H1 (cell line): ENCODE measurements at regions not wholly inside any gene's neighbourhood (a gene's known extent, or its start where the extent isn't known, plus 50 kb on each side); places are given as distances from the start of the nearest gene placed in this dataset.

ENCODE experiments used
- CTCF ChIA-PET: fragments of 300-600 bp; sonication (Branson Sonifier 250); formaldehyde crosslinking; loops from one replicate; lab custom pipeline; 2021; ENCODE audit not compliant: partially characterized antibody; lab: Charles Lee
- POLR2A ChIA-PET: fragments of 300-600 bp; sonication (Branson Sonifier 250); formaldehyde crosslinking; loops from one replicate; lab custom pipeline; 2021; ENCODE audit warnings: inconsistent platforms; ENCODE audit not compliant: partially characterized antibody; lab: Charles Lee
- DNase-seq, 2 experiments: peaks; one replicate each; pipeline versions ENCODE4 v3.0.0 to v3.0.0-alpha.2; 2010 to 2022; ENCODE audit warnings: low spot score in 2 of 2, low read depth in 1 of 2, mixed read lengths in 1 of 2
- FAIRE-seq: peaks from 2 replicates; lab custom pipeline; 2011; peaks lifted over from hg19 to GRCh38; lab: Jason Lieb, UNC
- H2AFZ ChIP-seq: 2 replicates; pipeline ENCODE4 v1.8.1; 2012; ENCODE audit warnings: low read length, inconsistent platforms
- H2AK5ac ChIP-seq: 2 replicates; pipeline ENCODE4 v1.6.1; 2013; ENCODE audit warnings: low read depth, low read length
- H2BK120ac ChIP-seq: replicated peaks from 2 replicates; pipeline ENCODE3; 2013; ENCODE audit warnings: low read depth, low read length, inconsistent platforms
- H2BK12ac ChIP-seq: 2 replicates; pipeline ENCODE4 v1.6.1; 2013; ENCODE audit warnings: low read depth, low read length
- H2BK15ac ChIP-seq: 2 replicates; pipeline ENCODE4 v1.6.1; 2013; ENCODE audit warnings: low read length
- H2BK20ac ChIP-seq: 2 replicates; pipeline ENCODE4 v1.6.1; 2013; ENCODE audit warnings: low read length
- H2BK5ac ChIP-seq: 2 replicates; pipeline ENCODE4 v1.6.1; 2013; ENCODE audit warnings: low read depth, low read length
- H3K14ac ChIP-seq: 2 replicates; pipeline ENCODE4 v1.6.1; 2013; ENCODE audit warnings: inconsistent platforms; ENCODE audit not compliant: insufficient read length
- H3K18ac ChIP-seq: 2 replicates; pipeline ENCODE4 v1.6.1; 2013; ENCODE audit warnings: low read length; ENCODE audit errors: extremely low read depth
- H3K23ac ChIP-seq: 2 replicates; pipeline ENCODE4 v1.6.1; 2013; ENCODE audit warnings: inconsistent platforms; ENCODE audit not compliant: insufficient read length
- H3K23me2 ChIP-seq: 2 replicates; pipeline ENCODE4 v1.6.1; 2013; ENCODE audit warnings: low read depth, low read length
- H3K27ac ChIP-seq: 2 replicates; pipeline ENCODE4 v1.6.1; 2011; ENCODE audit warnings: low read depth, low read length, inconsistent platforms
- H3K27me3 ChIP-seq, 4 experiments: replicated peaks in 1 of 4; 1 replicate in 1 of 4; 2 replicates in 3 of 4; pipeline versions ENCODE4 v1.6.1 to v1.8.1; 2011 to 2013; ENCODE audit warnings: low read length in 3 of 4, mild to moderate bottlenecking in 3 of 4, inconsistent platforms in 2 of 4, mixed read lengths in 2 of 4, moderate library complexity in 1 of 4; ENCODE audit not compliant: control insufficient read depth in 3 of 4, insufficient read depth in 3 of 4; ENCODE audit errors: extremely low read depth in 1 of 4
- H3K36me3 ChIP-seq, 4 experiments: 2 replicates each; pipeline versions ENCODE4 v1.6.1 to v1.8.1; 2011 to 2013; ENCODE audit warnings: mild to moderate bottlenecking in 4 of 4, low read length in 3 of 4, moderate library complexity in 2 of 4, control low read depth in 1 of 4, inconsistent platforms in 1 of 4; ENCODE audit not compliant: insufficient read depth in 4 of 4, control insufficient read depth in 2 of 4
- H3K4ac ChIP-seq: replicated peaks from 2 replicates; pipeline ENCODE3; 2013; ENCODE audit warnings: low read length, low read depth, mixed read lengths, inconsistent platforms; ENCODE audit not compliant: insufficient read length
- H3K4me1 ChIP-seq, 4 experiments: replicated peaks in 1 of 4; 1 replicate in 1 of 4; 2 replicates in 3 of 4; pipeline versions ENCODE4 v1.6.1 to v1.8.1; 2011 to 2013; ENCODE audit warnings: low read length in 3 of 4, inconsistent platforms in 2 of 4, mixed read lengths in 1 of 4; ENCODE audit not compliant: insufficient read depth in 4 of 4, control insufficient read depth in 3 of 4
- H3K4me2 ChIP-seq, 2 experiments: 2 replicates each; pipeline versions ENCODE4 v1.6.1 to v1.8.1; 2011 to 2013; ENCODE audit warnings: low read depth in 2 of 2, low read length in 2 of 2, control low read depth in 1 of 2, inconsistent platforms in 1 of 2, mild to moderate bottlenecking in 1 of 2; ENCODE audit not compliant: insufficient read depth in 1 of 2
- H3K4me3 ChIP-seq, 4 experiments: fragments of 200-600, 300-600 bp in 1 of 4; sonication (generic), shearing (Covaris generic), sonication (Bioruptor Twin) in 1 of 4; 2 replicates each; pipeline versions ENCODE4 v1.5.1 to v1.8.1; 2011 to 2016; ENCODE audit warnings: low read length in 4 of 4, low read depth in 3 of 4, control low read depth in 2 of 4, inconsistent platforms in 2 of 4, mild to moderate bottlenecking in 2 of 4, mixed read lengths in 1 of 4, moderate library complexity in 1 of 4; ENCODE audit not compliant: insufficient read depth in 2 of 4; ENCODE audit errors: extremely low read depth in 1 of 4
- H3K56ac ChIP-seq: replicated peaks from 2 replicates; pipeline ENCODE3; 2013; ENCODE audit warnings: low read depth, mild to moderate bottlenecking, mixed read lengths, low read length, inconsistent platforms; ENCODE audit not compliant: insufficient read length
- H3K79me1 ChIP-seq: 2 replicates; pipeline ENCODE4 v1.6.1; 2013; ENCODE audit warnings: low read depth, low read length, control low read depth
- H3K79me2 ChIP-seq, 2 experiments: 2 replicates each; pipeline versions ENCODE4 v1.6.1 to v1.8.1; 2012 to 2013; ENCODE audit warnings: low read length in 2 of 2, mild to moderate bottlenecking in 2 of 2, inconsistent platforms in 1 of 2; ENCODE audit not compliant: insufficient read depth in 2 of 2, control insufficient read depth in 1 of 2
- H3K9ac ChIP-seq, 4 experiments: replicated peaks in 1 of 4; 1 replicate in 1 of 4; 2 replicates in 3 of 4; pipeline versions ENCODE4 v1.6.1 to v1.8.1; 2011 to 2013; ENCODE audit warnings: low read depth in 3 of 4, low read length in 3 of 4, control low read depth in 2 of 4, mild to moderate bottlenecking in 2 of 4, moderate library complexity in 2 of 4, inconsistent platforms in 1 of 4; ENCODE audit errors: extremely low read depth in 1 of 4
- H3K9me3 ChIP-seq, 2 experiments: 2 replicates each; pipeline versions ENCODE4 v1.6.1 to v1.8.1; 2012 to 2013; ENCODE audit warnings: mild to moderate bottlenecking in 2 of 2, moderate library complexity in 2 of 2, control low read depth in 1 of 2, inconsistent platforms in 1 of 2, low read depth in 1 of 2, low read length in 1 of 2, mixed read lengths in 1 of 2; ENCODE audit not compliant: insufficient read depth in 2 of 2
- H4K20me1 ChIP-seq, 2 experiments: replicated peaks in 1 of 2; 2 replicates each; pipeline versions ENCODE3 to v1.8.1; 2011 to 2013; ENCODE audit warnings: inconsistent platforms in 2 of 2, low read length in 2 of 2, mild to moderate bottlenecking in 1 of 2; ENCODE audit not compliant: insufficient read depth in 2 of 2, control insufficient read depth in 1 of 2
- H4K5ac ChIP-seq: 2 replicates; pipeline ENCODE4 v1.6.1; 2013; ENCODE audit warnings: low read length, low read depth, mixed read lengths, inconsistent platforms; ENCODE audit not compliant: insufficient read length
- H4K8ac ChIP-seq: 2 replicates; pipeline ENCODE4 v1.8.0; 2013; ENCODE audit warnings: mild to moderate bottlenecking, moderate library complexity, low read length, inconsistent platforms; ENCODE audit not compliant: insufficient read depth; ENCODE audit errors: extremely low read depth
- H4K91ac ChIP-seq: replicated peaks from 2 replicates; pipeline ENCODE3; 2013; ENCODE audit warnings: low read length, mixed read lengths, inconsistent platforms; ENCODE audit not compliant: insufficient read length
- BACH1 ChIP-seq: IDR thresholded peaks from 2 replicates; pipeline ENCODE4 v1.6.1; 2012; ENCODE audit warnings: low read length, improper control_type of control experiment
- BCL11A ChIP-seq, 2 experiments: IDR thresholded peaks; one replicate each; pipeline ENCODE4 v1.6.1; 2011; ENCODE audit warnings: low read depth in 2 of 2, low read length in 2 of 2, mild to moderate bottlenecking in 2 of 2
- BRCA1 ChIP-seq: IDR thresholded peaks from 2 replicates; pipeline ENCODE4 v1.6.1; 2012; ENCODE audit warnings: low read depth, low read length, improper control_type of control experiment
- CBX5 ChIP-seq: fragments of 300-800, 300-1000 bp; sonication (generic); IDR thresholded peaks from 2 replicates; pipeline ENCODE4 v1.7.1; 2016; ENCODE audit warnings: antibody characterized with exemption, low read length, low read depth
- CREB1 ChIP-seq: IDR thresholded peaks from 2 replicates; pipeline ENCODE4 v1.6.1; 2012; ENCODE audit warnings: inconsistent platforms
- JUND ChIP-seq: IDR thresholded peaks from 2 replicates; pipeline ENCODE4 v1.6.1; 2011; ENCODE audit warnings: mild to moderate bottlenecking, improper control_type of control experiment, low read length
- MAFK ChIP-seq: IDR thresholded peaks from 2 replicates; pipeline ENCODE4 v1.6.1; 2012; ENCODE audit warnings: low read depth, mild to moderate bottlenecking, improper control_type of control experiment, low read length
- POLR2A ChIP-seq, 2 experiments: IDR thresholded peaks; 1 replicate in 1 of 2; 2 replicates in 1 of 2; pipeline ENCODE4 v1.6.1; 2011; ENCODE audit warnings: low read depth in 2 of 2, low read length in 2 of 2, mild to moderate bottlenecking in 2 of 2; ENCODE audit errors: control extremely low read depth in 1 of 2
- RNF2 ChIP-seq: fragments of 200-900, 300-1000 bp; sonication (generic); IDR thresholded peaks from 2 replicates; pipeline ENCODE4 v1.7.1; 2016; ENCODE audit warnings: borderline replicate concordance, low read depth, mild to moderate bottlenecking, antibody characterized with exemption, low read length; ENCODE audit not compliant: poor library complexity, severe bottlenecking; ENCODE audit errors: missing control alignments
- RXRA ChIP-seq: IDR thresholded peaks from 2 replicates; pipeline ENCODE4 v1.6.1; 2011; ENCODE audit warnings: low read depth, mild to moderate bottlenecking, low read length, moderate library complexity; ENCODE audit not compliant: insufficient read depth
- SRF ChIP-seq: IDR thresholded peaks from 2 replicates; pipeline ENCODE4 v1.6.1; 2011; ENCODE audit warnings: mild to moderate bottlenecking, low read depth, low read length, moderate library complexity
- TCF12 ChIP-seq: IDR thresholded peaks from 2 replicates; pipeline ENCODE4 v1.6.1; 2011; ENCODE audit warnings: low read depth, mild to moderate bottlenecking, low read length
- WGBS, 2 experiments: shearing (Covaris generic) in 1 of 2; methylation state at CpG; one replicate each; pipeline versions ENCODE4 v1.1.6 to v1.1.7; 2013 to 2015; ENCODE audit warnings: low lambda C conversion rate in 2 of 2, mixed read lengths in 2 of 2, inconsistent platforms in 1 of 2, low coverage in 1 of 2, missing lambda C conversion rate in 1 of 2; ENCODE audit not compliant: insufficient replicate concordance in 2 of 2, insufficient coverage in 1 of 2, insufficient read length in 1 of 2; ENCODE audit errors: extremely low coverage in 1 of 2, missing lambda C conversion rate in 1 of 2; 5-methylcytosine and 5-hydroxymethylcytosine counted together
- TF ChIP-seq, protein P1 (sequence below): IDR thresholded peaks from 2 replicates; pipeline ENCODE4 v1.6.1; 2012; ENCODE audit warnings: inconsistent platforms
- TF ChIP-seq, protein P2 (sequence below): IDR thresholded peaks from 2 replicates; pipeline ENCODE4 v1.6.1; 2012; ENCODE audit warnings: low read length, inconsistent platforms

GRCh38 chr2:66753660-66754059, 318.7 kb downstream of the MEIS1 start:
- WGBS, 2 experiments = 90% methylated on average over 3 of the region's 3 CpGs; no CpG with 5 or more reads in 1 of the 2 experiments
- Histone ChIP-seq H3K79me1 (no peaks in the 10 kb centered on the region), H3K27me3 (no peaks in the 10 kb centered on the region), H2BK12ac (no peak overlapping the region), H3K23ac (no peak overlapping the region), H2BK20ac (no peak overlapping the region), H3K36me3 (no peaks in the 10 kb centered on the region), H2AK5ac (no peak overlapping the region), H3K18ac (no peak overlapping the region), H3K9me3 (no peaks in the 10 kb centered on the region), H3K4ac (no peak overlapping the region), H3K14ac (no peak overlapping the region), H2AFZ (no peak overlapping the region), H3K4me1 (peaks cover 0 to 6% (median 2%) of the 10 kb centered on the region in 4 experiments; a peak in 3 of 7 replicates)
- CTCF ChIA-PET = interaction anchor here (0.7 kb wide), 1 partner anchor 1668 kb away, joined by 3 read pairs; no protein-coding TSS in a partner anchor
- no peak for DNase-seq
- TF ChIP-seq TCF12 = no peak
- TF ChIP-seq, protein P1, sequence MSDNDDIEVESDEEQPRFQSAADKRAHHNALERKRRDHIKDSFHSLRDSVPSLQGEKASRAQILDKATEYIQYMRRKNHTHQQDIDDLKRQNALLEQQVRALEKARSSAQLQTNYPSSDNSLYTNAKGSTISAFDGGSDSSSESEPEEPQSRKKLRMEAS = no peak
- TF ChIP-seq MAFK = no peak
- TF ChIP-seq BRCA1 = no peak
- no peak for TF ChIP-seq JUND
- no peak for TF ChIP-seq BCL11A (IDR thresholded peaks at IDR 0.05; ENCODE audit: low read depth in 2 of 2, low read length in 2 of 2)
- TF ChIP-seq RXRA = no peak
- TF ChIP-seq, protein P2, sequence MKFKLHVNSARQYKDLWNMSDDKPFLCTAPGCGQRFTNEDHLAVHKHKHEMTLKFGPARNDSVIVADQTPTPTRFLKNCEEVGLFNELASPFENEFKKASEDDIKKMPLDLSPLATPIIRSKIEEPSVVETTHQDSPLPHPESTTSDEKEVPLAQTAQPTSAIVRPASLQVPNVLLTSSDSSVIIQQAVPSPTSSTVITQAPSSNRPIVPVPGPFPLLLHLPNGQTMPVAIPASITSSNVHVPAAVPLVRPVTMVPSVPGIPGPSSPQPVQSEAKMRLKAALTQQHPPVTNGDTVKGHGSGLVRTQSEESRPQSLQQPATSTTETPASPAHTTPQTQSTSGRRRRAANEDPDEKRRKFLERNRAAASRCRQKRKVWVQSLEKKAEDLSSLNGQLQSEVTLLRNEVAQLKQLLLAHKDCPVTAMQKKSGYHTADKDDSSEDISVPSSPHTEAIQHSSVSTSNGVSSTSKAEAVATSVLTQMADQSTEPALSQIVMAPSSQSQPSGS = no peak
- TF ChIP-seq CREB1 = no peak
- TF ChIP-seq CBX5 = no peak
- TF ChIP-seq BACH1 = no peak
- no peak for TF ChIP-seq SRF
- TF ChIP-seq RNF2 = no peak
- TF ChIP-seq POLR2A (IDR thresholded peaks at IDR 0.05; ENCODE audit: control extremely low read depth in 1 of 2, low read depth in 2 of 2, low read length in 2 of 2) = no peak
- TF ChIP-seq, all 59 proteins: peak for 0
- Histone ChIP-seq H4K8ac (no peak overlapping the region), H2BK5ac (no peak overlapping the region), H4K91ac (no peak overlapping the region), H3K9ac (no peak overlapping the region), H2BK15ac (no peak overlapping the region), H3K56ac (no peak overlapping the region), H3K4me3 (no peak overlapping the region), H4K5ac (no peak overlapping the region), H3K23me2 (no peaks in the 10 kb centered on the region), H2BK120ac (no peak overlapping the region), H3K27ac (no peak overlapping the region), H3K79me2 (no peaks in the 10 kb centered on the region), H3K4me2 (no peak overlapping the region), H4K20me1 (no peaks in the 10 kb centered on the region)
- POLR2A ChIA-PET = no interaction called here
- no peak for FAIRE-seq
